Stimulated activated CD4-positive, alpha-beta T cell treated with anti-CD3 and anti-CD28 coated beads, Interleukin-12 subunit alpha, Interleukin-12 subunit beta, amount 100 ng/mL, for 24 hours (primary cell): ENCODE measurements at regions not wholly inside any gene's neighbourhood (a gene's known extent, or its start where the extent isn't known, plus 50 kb on each side); places are given as distances from the start of the nearest gene placed in this dataset.
"Not testable (repeated sequence)": the region's sequence is repeated elsewhere in the genome, so short reads cannot be mapped to it uniquely, and the experiment has no call there.

ENCODE experiments used
- DNase-seq, 2 experiments: peaks; one replicate each; pipeline ENCODE4 v3.0.0-alpha.2; 2020; ENCODE audit warnings: low read depth in 2 of 2

DNA sequence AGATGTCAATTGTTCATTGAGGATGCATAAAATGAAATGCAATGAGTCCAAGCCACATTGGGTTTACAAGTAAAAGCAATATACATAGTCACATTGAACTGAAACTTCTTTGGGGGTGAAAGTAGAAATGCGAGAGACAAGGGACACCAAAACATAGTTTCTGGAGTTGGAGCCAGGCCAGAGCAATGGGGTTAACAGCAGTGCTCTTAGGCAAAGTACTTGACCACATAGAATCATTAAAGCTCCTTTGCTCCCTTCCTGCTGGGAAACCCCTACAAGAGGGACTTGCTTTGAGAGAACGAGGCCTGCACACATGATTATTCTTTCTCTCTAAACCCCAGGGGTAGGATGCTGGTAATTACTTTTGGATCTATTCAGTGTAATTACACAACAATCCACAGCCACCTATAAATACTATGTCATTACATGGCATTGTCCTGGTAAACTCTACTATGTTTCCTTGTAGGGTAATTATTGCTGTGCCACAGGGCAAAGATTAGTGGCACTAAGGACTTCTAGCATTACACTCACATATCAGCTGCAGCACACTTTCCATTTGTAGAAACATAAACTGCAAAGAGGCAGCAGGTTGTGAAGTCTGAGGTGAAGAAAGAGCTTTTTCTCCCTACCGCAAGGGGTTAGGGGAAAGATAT lies 421.6 kb upstream of the PBX1 start:
- DNase-seq: no peak

DNA sequence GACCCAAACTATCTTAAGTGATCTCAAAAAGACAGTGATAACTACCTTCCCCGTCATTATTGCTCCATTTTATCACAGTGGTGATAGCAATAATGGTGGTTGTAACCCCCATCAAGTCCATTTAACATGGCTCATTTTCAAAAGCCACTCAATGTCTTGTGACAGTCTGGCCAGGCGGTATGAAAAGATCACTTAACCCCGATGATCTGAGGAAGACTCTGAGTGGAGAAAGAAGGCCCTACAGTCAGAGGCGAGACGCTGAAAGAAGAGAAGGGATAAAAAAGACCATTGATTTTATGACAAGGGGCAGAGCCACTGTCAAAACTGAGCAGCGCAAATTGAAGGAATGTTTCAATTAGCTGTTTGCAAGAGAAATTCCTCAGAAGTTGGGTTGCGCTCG lies 417.2 kb upstream of the PBX1 start:
- DNase-seq: no peak

DNA sequence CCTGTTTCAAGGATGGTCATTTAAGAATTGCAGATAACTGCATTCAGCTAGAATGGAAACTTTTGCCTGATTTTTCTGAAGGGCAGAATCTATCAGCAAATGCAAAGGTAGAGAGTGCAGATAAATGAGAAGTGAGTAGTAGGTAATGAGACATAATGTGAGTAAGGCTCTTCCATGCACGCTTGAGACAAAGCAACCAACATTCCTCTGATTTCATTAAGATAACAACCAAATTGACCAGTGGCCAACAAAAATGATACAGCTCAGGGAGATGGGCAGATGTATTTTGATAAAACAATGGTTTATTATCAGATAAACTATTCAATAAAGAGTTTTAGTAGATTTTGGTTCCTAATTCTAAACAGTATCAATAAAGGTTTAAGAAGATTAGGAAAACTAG lies 404.4 kb upstream of the PBX1 start:
- no peak for DNase-seq

DNA sequence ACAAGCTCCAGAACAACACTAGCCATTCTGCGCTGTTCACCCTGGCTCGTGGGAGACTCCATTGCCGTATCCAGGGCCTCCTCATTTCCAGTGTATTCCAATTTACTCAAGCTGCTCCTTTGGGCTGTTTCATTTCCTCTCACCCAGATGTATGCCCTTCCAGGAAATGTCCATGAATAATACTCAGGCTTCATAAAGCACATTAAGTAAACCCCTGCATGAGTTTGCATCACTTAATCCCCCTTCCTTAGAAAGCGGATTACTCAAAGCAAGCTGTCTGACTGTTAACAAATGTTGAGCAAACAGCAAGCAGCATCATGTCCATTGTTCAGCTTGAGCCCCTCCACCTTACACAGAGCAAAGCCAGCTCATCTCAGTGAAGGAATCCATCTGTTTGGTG lies 403.6 kb upstream of the PBX1 start:
- DNase-seq: no peak

DNA sequence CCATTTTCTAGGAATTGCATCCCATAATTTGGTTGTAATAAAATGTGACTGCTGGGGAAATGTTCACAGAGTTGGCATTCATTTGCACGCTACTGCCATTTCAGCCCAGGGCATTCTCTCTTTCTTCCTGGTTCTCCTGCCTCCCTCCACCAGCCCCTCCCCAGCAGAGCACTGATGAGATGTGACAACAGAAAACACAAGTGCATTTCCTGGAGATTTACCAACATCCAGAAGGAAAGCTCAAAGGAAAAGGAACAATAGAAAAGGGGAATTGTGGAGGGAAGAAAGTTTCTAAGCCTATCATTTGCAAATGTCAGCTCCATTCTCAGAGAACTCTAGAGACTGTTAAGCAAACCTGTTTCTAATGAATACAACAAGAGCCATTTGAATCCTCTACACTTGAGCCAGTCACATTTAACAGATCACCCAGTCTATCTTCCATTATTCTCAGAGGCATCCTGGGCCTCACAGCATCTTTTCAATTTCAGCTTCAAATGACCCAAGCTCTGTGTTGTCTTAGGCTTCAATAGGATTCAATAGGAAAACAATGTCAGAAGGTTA lies 395.6 kb upstream of the PBX1 start:
- no peak for DNase-seq

DNA sequence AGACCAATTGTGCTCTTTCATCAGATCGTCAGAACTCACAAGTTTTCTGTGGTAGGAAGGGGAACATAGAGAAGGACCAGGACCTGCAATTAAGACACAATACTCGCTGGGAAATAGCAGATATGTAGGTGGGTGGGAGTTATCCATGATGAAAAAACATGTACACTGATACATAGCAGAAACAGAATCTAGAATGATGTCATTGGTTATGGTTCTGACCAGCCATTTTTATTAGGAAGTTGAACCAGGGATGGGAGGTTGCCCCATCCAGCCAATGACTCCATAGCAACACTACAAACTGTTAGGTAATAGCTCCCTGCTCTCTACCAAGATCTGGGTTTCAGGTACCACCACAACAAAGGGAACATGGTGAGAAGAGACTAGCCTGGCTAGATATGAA lies 393.5 kb upstream of the PBX1 start:
- DNase-seq: no peak

DNA sequence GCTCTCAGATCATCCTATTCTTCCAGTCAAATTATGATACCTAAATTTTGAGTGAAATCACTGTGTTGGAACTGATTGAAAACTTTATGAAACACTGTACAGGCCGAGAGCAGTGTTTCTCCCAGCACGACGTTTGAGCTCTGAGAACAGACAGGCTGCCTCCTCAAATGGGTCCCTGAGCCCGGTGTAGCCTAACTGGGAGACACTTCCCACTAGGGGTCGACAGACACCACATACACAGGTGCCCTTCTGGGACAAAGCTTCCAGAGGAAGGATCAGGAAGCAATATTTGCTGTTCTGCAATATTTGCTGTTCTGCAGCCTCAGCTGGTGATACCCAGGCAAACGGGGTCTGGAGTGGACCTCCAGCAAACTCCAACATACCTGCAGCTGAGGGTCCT lies 392.5 kb upstream of the PBX1 start:
- not testable (repeated sequence) for DNase-seq

DNA sequence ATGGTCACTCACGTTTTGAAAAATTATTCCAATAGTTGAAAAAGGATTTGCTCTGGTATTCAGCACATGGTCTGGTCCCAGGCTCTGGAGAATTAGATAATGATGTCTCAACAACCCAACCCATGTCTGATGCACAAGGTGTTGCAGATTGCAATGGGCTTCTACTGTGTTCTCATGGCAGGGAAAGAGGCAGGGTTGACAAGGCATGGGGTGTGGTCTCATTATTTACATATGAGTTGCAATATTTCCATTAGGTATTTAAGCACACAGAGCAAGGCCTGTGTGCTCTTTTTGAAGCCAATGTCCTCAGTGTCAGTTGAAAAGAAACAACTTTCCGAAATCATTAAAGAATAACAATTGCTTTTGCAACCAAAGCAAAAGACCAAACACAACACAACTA lies 381.9 kb upstream of the PBX1 start:
- no peak for DNase-seq

DNA sequence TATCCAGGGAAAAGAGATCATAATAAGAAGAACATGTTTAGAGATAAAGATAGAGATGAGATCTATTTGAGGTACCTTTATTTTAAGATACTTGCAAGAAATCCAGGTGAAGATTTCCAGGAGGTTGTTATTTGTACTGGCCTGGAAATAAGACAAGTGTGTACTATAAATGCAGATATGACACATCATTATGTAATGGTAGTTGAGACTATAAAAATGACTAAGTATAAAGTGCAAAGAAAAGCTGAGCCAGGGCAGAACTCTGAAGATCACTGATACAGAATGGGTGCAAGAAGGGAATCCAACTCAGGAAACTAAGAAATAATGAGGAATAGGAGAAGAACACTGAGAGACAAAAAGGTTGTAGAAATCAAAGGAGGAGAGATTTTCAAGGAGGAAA lies 378.2 kb upstream of the PBX1 start:
- no peak for DNase-seq

DNA sequence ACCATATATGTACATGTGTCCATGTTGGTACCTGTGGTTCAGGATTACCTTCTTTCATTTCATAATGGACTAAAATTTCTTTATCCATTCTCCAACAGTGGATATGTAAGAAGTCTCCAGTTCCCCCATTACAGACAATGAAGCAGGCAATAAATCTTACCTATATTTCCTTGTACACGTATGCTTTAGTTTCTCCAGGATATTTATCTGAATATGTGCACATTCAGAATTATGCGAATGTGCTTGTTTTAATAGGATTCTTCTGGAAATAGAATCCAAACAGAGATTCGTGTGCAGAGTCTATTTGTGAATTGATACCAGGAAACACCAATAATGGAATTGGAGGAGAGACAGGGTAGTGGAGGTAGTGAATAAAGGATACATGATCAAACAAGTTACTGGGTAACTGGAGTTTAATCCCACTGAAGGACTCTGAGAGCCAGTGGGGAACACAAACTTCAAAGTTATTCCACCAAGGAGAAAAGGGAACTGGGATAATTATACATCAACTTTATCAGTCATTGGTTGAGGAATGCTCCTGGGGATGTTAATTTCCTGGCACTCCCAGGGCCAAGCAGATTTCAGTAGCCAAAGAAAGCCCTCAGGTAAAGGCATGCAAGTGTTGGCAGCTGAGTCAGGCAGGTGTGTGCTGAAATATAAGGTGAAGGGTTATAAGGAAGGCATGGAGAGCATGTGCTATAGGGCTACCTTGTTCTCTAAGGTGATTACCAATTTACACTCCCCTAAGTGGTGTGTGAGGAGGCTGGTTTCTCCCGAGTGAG lies 374.9 kb upstream of the PBX1 start:
- DNase-seq: no peak

DNA sequence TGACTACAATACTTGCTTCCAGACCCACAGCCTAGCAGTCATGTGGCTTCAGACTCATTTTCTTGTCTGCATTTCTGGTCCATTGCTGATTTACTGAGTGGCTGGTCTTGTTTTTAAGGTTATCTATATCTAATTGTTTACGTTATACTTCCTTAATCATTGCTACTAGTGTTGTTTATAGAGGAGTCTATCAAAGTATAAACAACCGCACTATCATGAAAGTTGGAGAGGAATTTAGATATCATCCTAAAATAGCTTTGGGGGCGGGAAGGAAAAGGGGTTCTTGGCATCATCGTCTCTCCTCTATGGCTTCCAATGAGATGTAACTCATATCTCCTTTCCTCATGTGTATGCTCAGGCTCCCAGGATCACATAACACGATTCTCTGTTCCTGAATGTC lies 372.1 kb upstream of the PBX1 start:
- no peak for DNase-seq

DNA sequence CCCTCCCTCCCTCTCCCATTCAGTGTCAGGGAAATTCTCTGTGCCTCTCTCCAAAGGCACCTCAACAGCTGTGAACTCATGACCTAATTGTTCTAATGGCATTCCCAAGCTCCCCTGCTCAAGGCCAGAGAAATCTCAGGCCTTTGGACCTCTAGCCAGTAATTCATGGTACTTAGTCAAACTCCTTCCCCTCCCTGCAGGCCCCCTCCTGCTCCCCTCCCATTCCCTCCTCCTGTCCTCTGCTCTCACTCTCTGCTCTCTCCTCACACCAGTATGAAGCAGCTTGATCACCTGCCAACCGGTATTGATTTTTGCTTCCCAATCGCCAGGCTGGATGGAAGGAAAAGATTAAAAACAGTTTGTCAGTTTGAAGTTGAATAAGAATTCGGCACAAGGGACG lies 370.5 kb upstream of the PBX1 start:
- DNase-seq: no peak

DNA sequence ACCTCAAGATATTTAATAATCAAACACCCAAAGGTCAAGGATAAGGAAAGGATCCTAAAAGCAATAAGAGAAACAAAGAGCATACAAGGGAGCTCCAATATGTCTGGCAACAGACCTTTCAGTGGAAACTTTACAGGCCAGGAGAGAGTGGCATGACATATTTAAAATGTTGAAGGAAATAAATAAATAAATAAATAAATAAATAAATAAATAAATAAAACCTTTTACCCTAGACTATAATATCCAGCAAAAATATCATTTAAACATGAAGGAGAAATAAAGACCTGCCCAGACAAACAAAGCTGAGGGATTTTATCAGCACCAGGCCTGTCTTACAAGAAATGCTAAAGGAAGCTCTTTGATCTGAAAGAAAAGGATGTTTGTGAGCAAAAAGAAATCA lies 367.8 kb upstream of the PBX1 start:
- DNase-seq: no peak

DNA sequence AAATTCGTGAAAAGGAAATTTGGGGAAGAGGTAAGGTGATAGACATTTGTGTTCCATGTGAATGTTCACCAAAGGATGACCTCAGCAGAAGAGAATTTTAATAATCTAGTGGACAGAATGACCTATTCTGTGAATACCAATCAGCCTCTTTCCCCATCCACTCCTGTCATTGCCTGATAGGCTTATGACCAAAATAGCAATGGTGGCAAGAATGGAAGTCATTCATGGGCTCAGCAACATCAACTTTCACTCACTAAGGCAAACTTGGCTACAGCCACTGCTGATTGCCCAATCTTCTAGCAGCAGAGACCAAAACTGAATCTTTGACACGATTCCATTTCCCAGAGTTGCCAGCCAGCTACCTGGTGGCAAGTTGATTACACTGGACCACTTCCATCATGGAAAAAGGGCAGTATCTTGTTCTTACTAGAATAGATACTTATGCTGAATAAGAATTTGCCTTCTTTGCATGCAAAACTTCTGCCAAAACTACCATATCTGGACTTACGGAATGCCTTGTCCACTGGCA lies 348.7 kb upstream of the PBX1 start:
- DNase-seq: no peak

DNA sequence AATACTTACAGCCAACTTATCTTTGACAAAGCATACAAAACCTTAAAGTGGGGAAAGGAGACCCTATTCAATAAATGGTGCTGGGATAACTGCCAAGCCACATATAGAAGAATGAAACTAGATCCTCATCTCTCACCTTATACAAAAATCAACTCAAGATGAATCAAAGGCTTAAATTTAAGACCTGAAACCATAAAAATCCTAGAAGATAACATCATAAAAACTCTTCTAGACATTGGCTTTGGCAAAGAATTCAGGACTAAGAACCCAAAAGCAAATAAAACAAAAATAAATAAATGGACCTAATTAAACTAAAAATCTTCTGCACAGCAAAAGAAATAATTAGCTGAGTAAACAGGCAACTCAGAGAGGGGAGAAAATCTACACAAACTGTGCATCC lies 335.6 kb upstream of the PBX1 start:
- no peak for DNase-seq

DNA sequence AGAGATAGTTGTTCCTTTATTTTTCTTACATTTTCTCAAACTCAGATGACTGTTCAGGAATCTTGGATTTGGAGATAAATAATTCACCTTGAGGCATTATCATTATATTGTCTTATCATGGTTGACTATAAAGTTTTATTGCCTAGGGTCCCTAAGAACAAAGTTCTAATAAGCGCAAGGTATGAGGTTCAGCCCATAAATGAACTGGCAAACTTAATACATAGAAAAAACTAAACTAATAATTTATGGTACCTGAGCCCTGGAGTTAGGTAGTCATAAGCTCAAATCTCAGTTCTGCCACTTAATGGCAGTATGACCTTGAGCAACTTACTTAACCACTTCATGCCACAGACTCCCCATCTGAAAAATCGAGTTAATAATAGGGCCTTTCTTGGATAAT lies 334.0 kb upstream of the PBX1 start:
- DNase-seq: no peak

DNA sequence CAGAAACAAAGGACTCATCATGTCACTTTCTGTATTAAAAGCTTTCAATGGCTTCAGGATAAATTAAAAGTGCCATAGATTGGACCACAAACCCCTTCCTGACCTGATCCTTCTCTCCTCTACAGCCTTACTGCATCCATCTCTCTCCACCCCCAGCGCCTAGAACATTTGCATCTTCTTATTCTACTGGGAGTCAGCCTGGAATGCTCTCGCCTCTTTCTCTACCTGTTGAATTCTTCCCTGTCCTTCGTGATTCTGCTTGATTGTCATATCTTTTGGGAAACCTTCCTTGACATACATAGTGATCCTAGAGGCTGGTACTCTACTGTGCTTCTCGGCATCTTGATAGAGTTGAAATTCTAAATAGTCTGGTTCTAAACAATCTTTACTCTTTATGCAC lies 332.0 kb upstream of the PBX1 start:
- DNase-seq: no peak

DNA sequence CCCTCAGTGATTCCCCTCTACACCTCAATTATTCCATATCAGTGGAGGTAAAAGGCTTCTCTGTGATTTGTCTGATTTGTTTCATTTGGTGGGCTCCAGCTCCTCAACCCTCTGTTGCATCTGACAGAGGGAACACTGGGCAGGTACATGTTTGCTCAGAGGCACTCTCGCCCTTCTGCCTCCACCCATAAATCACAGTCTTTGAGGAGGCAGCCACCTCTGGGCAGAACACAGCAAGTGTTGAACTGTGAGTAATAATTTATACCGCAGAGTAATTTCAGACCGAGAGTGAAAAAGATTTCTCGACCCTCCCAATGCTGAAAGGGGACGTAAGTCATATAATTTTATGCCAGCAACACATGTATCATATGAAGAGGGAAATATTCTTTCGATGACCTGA lies 330.1 kb upstream of the PBX1 start:
- DNase-seq: no peak

DNA sequence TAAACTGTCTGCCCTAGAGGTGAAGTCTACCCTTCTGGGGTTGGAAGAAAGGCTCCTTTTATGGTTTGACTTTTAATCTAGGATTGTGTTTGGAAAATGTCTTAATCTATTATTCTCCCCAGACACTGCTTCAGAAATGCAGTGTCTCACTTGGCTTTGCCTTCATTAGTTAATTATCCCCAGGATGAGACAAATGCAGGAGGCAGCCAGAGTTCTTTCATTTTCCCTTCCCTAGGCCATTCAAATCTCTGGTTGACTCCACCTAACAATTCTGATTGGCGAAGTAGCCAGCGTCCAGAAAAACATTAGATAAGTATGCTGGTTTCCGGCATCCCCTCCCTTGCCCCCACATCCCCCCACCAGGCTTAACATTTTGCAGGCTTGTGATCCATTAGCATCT lies 325.8 kb upstream of the PBX1 start:
- DNase-seq: no peak

DNA sequence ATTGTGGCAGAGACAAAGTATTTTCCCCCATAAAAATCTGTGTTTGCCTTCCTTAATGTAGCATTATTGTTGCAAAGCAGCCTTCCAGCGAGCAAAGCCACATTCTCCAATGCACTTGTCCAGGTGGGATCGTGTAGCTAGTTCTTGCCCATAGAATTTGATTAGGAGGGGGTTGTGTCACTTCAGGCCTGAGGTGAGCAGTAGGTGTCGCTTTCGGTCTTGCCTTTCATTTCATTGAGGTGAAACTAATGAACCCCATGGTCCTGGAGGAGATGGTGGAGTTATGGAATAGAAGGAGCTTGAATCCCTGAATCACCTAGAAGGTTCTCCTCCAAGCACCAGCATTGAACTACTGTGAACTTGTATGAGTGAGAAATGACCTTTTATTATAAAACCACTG lies 318.9 kb upstream of the PBX1 start:
- DNase-seq: no peak

DNA sequence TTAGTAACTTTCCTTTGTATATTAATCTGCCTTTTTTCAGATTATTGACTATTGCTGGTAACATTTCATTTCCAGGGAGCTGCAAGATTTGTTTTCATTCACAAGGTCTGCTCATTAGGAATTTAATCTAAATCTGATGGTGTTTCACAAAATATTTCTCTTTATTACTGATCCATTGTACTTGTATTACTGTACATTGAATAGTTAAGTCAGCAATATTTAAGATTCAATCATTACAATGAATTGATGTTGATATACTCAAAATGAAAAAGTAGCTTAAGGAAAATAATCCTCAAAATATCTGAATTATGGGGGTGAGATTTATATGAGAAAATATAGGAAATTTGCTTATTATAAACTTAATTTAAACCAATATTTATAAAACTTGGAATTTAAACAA lies 308.6 kb upstream of the PBX1 start:
- DNase-seq: no peak

DNA sequence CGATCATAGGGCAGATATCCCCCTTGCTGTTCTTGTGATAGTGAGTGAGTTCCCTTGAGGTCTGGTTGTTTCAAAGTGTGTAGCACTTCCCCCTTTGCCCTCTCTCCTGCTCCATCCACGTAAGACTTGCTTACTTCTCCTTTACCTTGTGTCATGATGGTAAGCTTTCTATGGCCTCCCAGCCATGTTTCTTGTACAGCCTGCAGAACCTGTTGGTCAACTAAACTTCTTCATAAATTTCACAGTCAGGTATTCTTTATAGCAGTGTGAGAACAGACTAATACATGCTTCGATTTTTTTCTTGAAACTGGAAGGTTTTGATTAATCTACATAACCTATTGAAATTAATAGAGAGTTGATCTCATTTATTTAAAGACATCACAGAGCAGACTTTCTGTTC lies 302.5 kb upstream of the PBX1 start:
- DNase-seq: no peak

DNA sequence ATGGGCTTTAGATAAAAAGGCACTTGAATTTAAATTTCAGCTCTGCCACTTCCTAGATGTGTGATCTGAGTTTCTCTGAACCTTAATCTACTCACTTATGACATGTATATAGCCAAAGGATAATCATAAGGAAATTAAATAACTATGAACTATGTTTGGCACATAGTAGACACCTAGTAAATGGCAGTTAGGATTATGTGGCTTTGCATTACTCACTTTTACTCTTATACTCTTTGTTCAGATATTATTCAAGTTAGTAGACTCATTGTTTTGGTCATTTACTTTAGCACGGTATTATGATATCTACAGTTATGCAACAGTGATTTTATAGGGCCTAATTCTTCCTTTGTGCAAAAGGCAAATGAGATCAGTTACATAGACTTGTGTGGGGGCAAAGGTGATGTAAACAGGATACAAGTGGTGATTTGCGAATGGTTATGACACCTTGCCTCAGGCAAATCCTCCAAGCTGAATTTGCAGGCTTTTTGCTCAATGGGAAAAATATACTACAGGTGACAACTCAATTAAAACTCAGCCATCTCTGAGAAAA lies 297.2 kb upstream of the PBX1 start:
- DNase-seq: no peak
